ENCODE measurements at regions not wholly inside any gene's neighbourhood (a gene's known extent, or its start where the extent isn't known, plus 50 kb on each side); places are given as distances from the start of the nearest gene placed in this dataset.

GRCh38 chr3:107915706-107916105 is 175.1 kb downstream of the CD47 start:
- DNase-seq (ENCODE audit: low read depth in 1 of 2, low spot score in 2 of 2), result no peak
- H3K4me1 ChIP-seq (replicated peaks in 1 of 4; ENCODE audit: control insufficient read depth in 3 of 4, insufficient read depth in 4 of 4, low read length in 3 of 4), result no peaks in the 10 kb centered on the region
- no peak overlapping the region for H3K18ac ChIP-seq (ENCODE audit: extremely low read depth, low read length)
- H2BK20ac ChIP-seq (ENCODE audit: low read length), result no peak overlapping the region
- H4K91ac ChIP-seq (replicated peaks; ENCODE audit: insufficient read length, low read length), result no peak overlapping the region
- H3K27ac ChIP-seq (ENCODE audit: low read depth, low read length), result no peak overlapping the region
- H4K8ac ChIP-seq (ENCODE audit: extremely low read depth, insufficient read depth, low read length), result no peak overlapping the region
- no peak overlapping the region for H4K5ac ChIP-seq (ENCODE audit: insufficient read length, low read depth, low read length)
- H3K9me3 ChIP-seq (ENCODE audit: insufficient read depth in 2 of 2, low read depth in 1 of 2, low read length in 1 of 2), result no peaks in the 10 kb centered on the region
- POLR2A ChIA-PET (ENCODE audit: partially characterized antibody), result no interaction called here
- no peaks in the 10 kb centered on the region for H3K79me1 ChIP-seq (ENCODE audit: low read depth, low read length)
- no peak overlapping the region for H3K4me3 ChIP-seq (ENCODE audit: extremely low read depth in 1 of 4, insufficient read depth in 2 of 4, low read depth in 3 of 4, low read length in 4 of 4)
- no peak overlapping the region for H3K4ac ChIP-seq (replicated peaks; ENCODE audit: insufficient read length, low read depth, low read length)
- H2BK5ac ChIP-seq (ENCODE audit: low read depth, low read length), result no peak overlapping the region
- no peaks in the 10 kb centered on the region for H4K20me1 ChIP-seq (replicated peaks in 1 of 2; ENCODE audit: control insufficient read depth in 1 of 2, insufficient read depth in 2 of 2, low read length in 2 of 2)
- H2AK5ac ChIP-seq (ENCODE audit: low read depth, low read length), result no peak overlapping the region
- no peak overlapping the region for H3K56ac ChIP-seq (replicated peaks; ENCODE audit: insufficient read length, low read depth, low read length)
- no peak overlapping the region for H3K4me2 ChIP-seq (ENCODE audit: insufficient read depth in 1 of 2, low read depth in 2 of 2, low read length in 2 of 2)
- FAIRE-seq, result no peak
- TF ChIP-seq HDAC6 (IDR thresholded peaks at IDR 0.05; ENCODE audit: low read depth, low read length) (no peak), CEBPB (IDR thresholded peaks at IDR 0.05; ENCODE audit: low read depth, low read length) (no peak), RXRA (IDR thresholded peaks at IDR 0.05; ENCODE audit: insufficient read depth, low read depth, low read length) (no peak), KDM4A (IDR thresholded peaks at IDR 0.05; ENCODE audit: low read depth, low read length, severe bottlenecking) (no peak), SIN3A (conservative IDR thresholded peaks at IDR 0.05 in 1 of 2, IDR thresholded peaks at IDR 0.05 in 1 of 2; ENCODE audit: low read depth in 1 of 2, low read length in 2 of 2) (no peak), RNF2 (IDR thresholded peaks at IDR 0.05; ENCODE audit: borderline replicate concordance, low read depth, low read length, missing control alignments, poor library complexity, severe bottlenecking) (no peak), ZNF274 (IDR thresholded peaks at IDR 0.05; ENCODE audit: borderline replicate concordance, extremely low read depth, low read length) (no peak), ATF2 (IDR thresholded peaks at IDR 0.05; ENCODE audit: low read length) (no peak)
- TF ChIP-seq, protein P1, sequence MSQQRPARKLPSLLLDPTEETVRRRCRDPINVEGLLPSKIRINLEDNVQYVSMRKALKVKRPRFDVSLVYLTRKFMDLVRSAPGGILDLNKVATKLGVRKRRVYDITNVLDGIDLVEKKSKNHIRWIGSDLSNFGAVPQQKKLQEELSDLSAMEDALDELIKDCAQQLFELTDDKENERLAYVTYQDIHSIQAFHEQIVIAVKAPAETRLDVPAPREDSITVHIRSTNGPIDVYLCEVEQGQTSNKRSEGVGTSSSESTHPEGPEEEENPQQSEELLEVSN (IDR thresholded peaks at IDR 0.05), result no peak
- no peaks in the 10 kb centered on the region for H3K79me2 ChIP-seq (ENCODE audit: control insufficient read depth in 1 of 2, insufficient read depth in 2 of 2, low read length in 2 of 2)
- no peak overlapping the region for H3K9ac ChIP-seq (replicated peaks in 1 of 4; ENCODE audit: extremely low read depth in 1 of 4, low read depth in 3 of 4, low read length in 3 of 4)
- no peaks in the 10 kb centered on the region for H3K23me2 ChIP-seq (ENCODE audit: low read depth, low read length)
- no peak overlapping the region for H2BK12ac ChIP-seq (ENCODE audit: low read depth, low read length)
- no peak overlapping the region for H2BK120ac ChIP-seq (replicated peaks; ENCODE audit: low read depth, low read length)
- H2AFZ ChIP-seq (ENCODE audit: low read length), result no peak overlapping the region
- CTCF ChIA-PET (ENCODE audit: partially characterized antibody), result interaction anchor here (1.0 to 2.4 kb wide), 2 partner anchors 11 to 68 kb away, joined by 3 to 6 read pairs; no protein-coding TSS in a partner anchor
- WGBS, 2 experiments (ENCODE audit: extremely low coverage in 1 of 2, insufficient coverage in 1 of 2, insufficient read length in 1 of 2, insufficient replicate concordance in 2 of 2, low coverage in 1 of 2, low lambda C conversion rate in 2 of 2, missing lambda C conversion rate in 1 of 2), result 95% methylated on average over 1 of the region's 1 CpG; no CpG with 5 or more reads in 1 of the 2 experiments
- no peaks in the 10 kb centered on the region for H3K36me3 ChIP-seq (ENCODE audit: control insufficient read depth in 2 of 4, insufficient read depth in 4 of 4, low read length in 3 of 4)
- no peaks in the 10 kb centered on the region; a peak in 1 of 7 replicates for H3K27me3 ChIP-seq (replicated peaks in 1 of 4; ENCODE audit: control insufficient read depth in 3 of 4, extremely low read depth in 1 of 4, insufficient read depth in 3 of 4, low read length in 3 of 4)
- no peak overlapping the region for H3K23ac ChIP-seq (ENCODE audit: insufficient read length)
- H3K14ac ChIP-seq (ENCODE audit: insufficient read length), result no peak overlapping the region
- no peak overlapping the region for H2BK15ac ChIP-seq (ENCODE audit: low read length)
